MCF 10A (cell line): ENCODE measurements at regions not wholly inside any gene's neighbourhood (a gene's known extent, or its start where the extent isn't known, plus 50 kb on each side); places are given as distances from the start of the nearest gene placed in this dataset.

Experiments used
- BruUV-seq: library from RNA; stranded (reverse); fragments of 400-500 nt; replicated peaks from 2 replicates; lab custom pipeline; 2021; lab: Mats Ljungman, UMichigan
- CTCF ChIA-PET: fragments of 300-600 bp; sonication (Branson Sonifier 250); formaldehyde crosslinking; extraction: SDS; loops from one replicate; lab custom pipeline; 2021; ENCODE audit warnings: antibody characterized with exemption, inconsistent platforms; lab: Yijun Ruan, JAX
- POLR2A ChIA-PET: fragments of 300-600, 350-650 bp; sonication (Branson Sonifier 250); formaldehyde crosslinking; extraction: SDS; loops from one replicate; lab custom pipeline; 2020; ENCODE audit warnings: antibody characterized with exemption, inconsistent platforms; lab: Yijun Ruan, JAX
- DNase-seq: peaks from one replicate; pipeline ENCODE4 v3.0.0-alpha.2; 2018; ENCODE audit not compliant: unreplicated experiment
- H3K27ac Mint-ChIP-seq: one replicate; pipeline ENCODE4 v1.8.0; 2022; ENCODE audit warnings: mild to moderate bottlenecking, low read depth, mixed read lengths; ENCODE audit not compliant: unreplicated experiment
- H3K27me3 Mint-ChIP-seq: one replicate; pipeline ENCODE4 v1.8.0; 2022; ENCODE audit warnings: mixed read lengths; ENCODE audit not compliant: insufficient read depth, unreplicated experiment
- H3K36me3 Mint-ChIP-seq: one replicate; pipeline ENCODE4 v1.8.0; 2022; ENCODE audit warnings: mild to moderate bottlenecking, moderate library complexity, mixed read lengths; ENCODE audit not compliant: insufficient read depth, unreplicated experiment
- H3K4me1 Mint-ChIP-seq: one replicate; pipeline ENCODE4 v1.8.0; 2022; ENCODE audit warnings: mixed read lengths; ENCODE audit not compliant: insufficient read depth, unreplicated experiment
- H3K4me3 Mint-ChIP-seq: one replicate; pipeline ENCODE4 v1.8.0; 2022; ENCODE audit warnings: mild to moderate bottlenecking, moderate library complexity, mixed read lengths; ENCODE audit not compliant: unreplicated experiment
- H3K9me3 Mint-ChIP-seq: one replicate; pipeline ENCODE4 v1.8.0; 2022; ENCODE audit warnings: mixed read lengths; ENCODE audit not compliant: unreplicated experiment
- intact Hi-C: fragments of 100-400 bp; cut with micrococcal nuclease; formaldehyde crosslinking; loops from 2 replicates; pipeline ENCODE4 v1.14.1; 2022
- TF ChIP-seq, protein P1 (sequence below): fragments of 200-600 bp; IDR thresholded peaks from one replicate; pipeline ENCODE4 v1.8.0; 2022; ENCODE audit warnings: antibody characterized with exemption, mild to moderate bottlenecking; ENCODE audit not compliant: unreplicated experiment

GRCh38 chr17:410543-411401 is 58.2 kb upstream of the RPH3AL start:
- ChIA-PET POLR2A (interaction anchor here (0.8 to 1.8 kb wide), 4 partner anchors 290 to 586 kb away, joined by 3 to 18 read pairs (median 4); no protein-coding TSS in a partner anchor), CTCF (interaction anchor here (0.5 to 3.2 kb wide), 15 partner anchors 11 to 676 kb away, joined by 3 to 113 read pairs (median 6); partner anchors contain the start of gene TIMM22)
- intact Hi-C loops: loop anchor here (5.0 kb wide), 1 partner anchor 342 kb away; the partner anchor contains the start of gene GEMIN4
- Mint-ChIP-seq H3K27me3 (no peaks in the 10 kb centered on the region), H3K4me1 (peaks cover 14% of the 10 kb centered on the region), H3K9me3 (no peaks in the 10 kb centered on the region), H3K36me3 (peaks cover 10% of the 10 kb centered on the region), H3K4me3 (peak overlapping the region; percentile 83), H3K27ac (peak overlapping the region; percentile 91)
- BruUV-seq: no TSS peak
- no peak for DNase-seq
- TF ChIP-seq, protein P1, sequence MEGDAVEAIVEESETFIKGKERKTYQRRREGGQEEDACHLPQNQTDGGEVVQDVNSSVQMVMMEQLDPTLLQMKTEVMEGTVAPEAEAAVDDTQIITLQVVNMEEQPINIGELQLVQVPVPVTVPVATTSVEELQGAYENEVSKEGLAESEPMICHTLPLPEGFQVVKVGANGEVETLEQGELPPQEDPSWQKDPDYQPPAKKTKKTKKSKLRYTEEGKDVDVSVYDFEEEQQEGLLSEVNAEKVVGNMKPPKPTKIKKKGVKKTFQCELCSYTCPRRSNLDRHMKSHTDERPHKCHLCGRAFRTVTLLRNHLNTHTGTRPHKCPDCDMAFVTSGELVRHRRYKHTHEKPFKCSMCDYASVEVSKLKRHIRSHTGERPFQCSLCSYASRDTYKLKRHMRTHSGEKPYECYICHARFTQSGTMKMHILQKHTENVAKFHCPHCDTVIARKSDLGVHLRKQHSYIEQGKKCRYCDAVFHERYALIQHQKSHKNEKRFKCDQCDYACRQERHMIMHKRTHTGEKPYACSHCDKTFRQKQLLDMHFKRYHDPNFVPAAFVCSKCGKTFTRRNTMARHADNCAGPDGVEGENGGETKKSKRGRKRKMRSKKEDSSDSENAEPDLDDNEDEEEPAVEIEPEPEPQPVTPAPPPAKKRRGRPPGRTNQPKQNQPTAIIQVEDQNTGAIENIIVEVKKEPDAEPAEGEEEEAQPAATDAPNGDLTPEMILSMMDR: no peak

- peak; percentile 99 for DNase-seq
Measured at GRCh38 chr17:409848-410542, 57.4 kb upstream of the RPH3AL start.

GRCh38 chr17:409308-409847 is 56.8 kb upstream of the RPH3AL start:
- H3K36me3 Mint-ChIP-seq: peaks cover 8% of the 10 kb centered on the region
- H3K27ac Mint-ChIP-seq: peak overlapping the region; percentile 91
- TF ChIP-seq, protein P1: no peak
- no peaks in the 10 kb centered on the region for H3K27me3 Mint-ChIP-seq
- TSS peak; percentile 83 for BruUV-seq
- POLR2A ChIA-PET: interaction anchor here (0.7 to 1.0 kb wide), 2 partner anchors 15 to 128 kb away, joined by 3 read pairs; no protein-coding TSS in a partner anchor
- H3K4me1 Mint-ChIP-seq: peaks cover 14% of the 10 kb centered on the region
- CTCF ChIA-PET: no interaction called here
- peak overlapping the region; percentile 83 for H3K4me3 Mint-ChIP-seq
- no peak for DNase-seq
- H3K9me3 Mint-ChIP-seq: peaks cover 3% of the 10 kb centered on the region
- intact Hi-C loops: no loop called here

More at GRCh38 chr17:409848-410542, 57.4 kb upstream of the RPH3AL start:
- intact Hi-C loops: loop anchor here (5.0 kb wide), 1 partner anchor 342 kb away; the partner anchor contains the start of gene GEMIN4
- Mint-ChIP-seq H3K36me3 (peaks cover 8% of the 10 kb centered on the region), H3K4me3 (peak overlapping the region; percentile 83), H3K9me3 (no peaks in the 10 kb centered on the region), H3K4me1 (peaks cover 14% of the 10 kb centered on the region), H3K27me3 (no peaks in the 10 kb centered on the region), H3K27ac (peak overlapping the region; percentile 91)
- BruUV-seq: no TSS peak
- ChIA-PET POLR2A (interaction anchor here (0.9 to 1.0 kb wide), 2 partner anchors 16 to 548 kb away, joined by 3 read pairs; no protein-coding TSS in a partner anchor), CTCF (interaction anchor here (0.5 to 3.2 kb wide), 2 partner anchors 290 to 312 kb away, joined by 3 to 113 read pairs; no protein-coding TSS in a partner anchor)
- TF ChIP-seq, protein P1: no peak
